HG03175 (cell line): ENCODE measurements at regions not wholly inside any gene's neighbourhood (a gene's known extent, or its start where the extent isn't known, plus 50 kb on each side); places are given as distances from the start of the nearest gene placed in this dataset.
"Not testable (repeated sequence)": the region's sequence is repeated elsewhere in the genome, so short reads cannot be mapped to it uniquely, and the experiment has no call there.

ENCODE experiments used
- ATAC-seq: cut with Tn5 transposase; IDR thresholded peaks from one replicate; pipeline ENCODE4 v1.9.1; 2021; ENCODE audit warnings: mild to moderate bottlenecking, moderate library complexity; ENCODE audit not compliant: unreplicated experiment

- ATAC-seq = not testable (repeated sequence)
These were observed 4462.4 kb upstream of the TPTE start for GRCh38 chr21:6058997-6059396.

- ATAC-seq = not testable (repeated sequence)
These were observed 4461.2 kb upstream of the TPTE start for GRCh38 chr21:6060054-6060681.

GRCh38 chr21:6066320-6066985, 4454.9 kb upstream of the TPTE start:
- ATAC-seq = not testable (repeated sequence)

GRCh38 chr21:6068098-6068831, 4453.1 kb upstream of the TPTE start:
- not testable (repeated sequence) for ATAC-seq

GRCh38 chr21:6070213-6070612, 4451.2 kb upstream of the TPTE start:
- ATAC-seq = not testable (repeated sequence)

GRCh38 chr21:6072691-6073090, 4448.7 kb upstream of the TPTE start:
- not testable (repeated sequence) for ATAC-seq

GRCh38 chr21:6073993-6074705, 4447.2 kb upstream of the TPTE start:
- ATAC-seq = not testable (repeated sequence)

- not testable (repeated sequence) for ATAC-seq
These were observed 4446.4 kb upstream of the TPTE start for GRCh38 chr21:6074935-6075334.

- ATAC-seq = not testable (repeated sequence)
These were observed 4445.7 kb upstream of the TPTE start for GRCh38 chr21:6075627-6076208.

- ATAC-seq = not testable (repeated sequence)
These were observed 4444.0 kb upstream of the TPTE start for GRCh38 chr21:6077358-6077757.

- ATAC-seq = not testable (repeated sequence)
These were observed 4442.5 kb upstream of the TPTE start for GRCh38 chr21:6078902-6079301.

- not testable (repeated sequence) for ATAC-seq
These were observed 4440.3 kb upstream of the TPTE start for GRCh38 chr21:6080941-6081655.

- ATAC-seq = not testable (repeated sequence)
These were observed 4439.2 kb upstream of the TPTE start for GRCh38 chr21:6082166-6082565.

- not testable (repeated sequence) for ATAC-seq
These were observed 4437.7 kb upstream of the TPTE start for GRCh38 chr21:6083574-6084120.

GRCh38 chr21:6086038-6086437, 4435.3 kb upstream of the TPTE start:
- not testable (repeated sequence) for ATAC-seq

GRCh38 chr21:6087579-6088178, 4433.7 kb upstream of the TPTE start:
- not testable (repeated sequence) for ATAC-seq

GRCh38 chr21:6090286-6090908, 4431.0 kb upstream of the TPTE start:
- ATAC-seq = not testable (repeated sequence)

- ATAC-seq = not testable (repeated sequence)
These were observed 4429.9 kb upstream of the TPTE start for GRCh38 chr21:6091335-6092027.
